ENCODE measurements at regions not wholly inside any gene's neighbourhood (a gene's known extent, or its start where the extent isn't known, plus 50 kb on each side); places are given as distances from the start of the nearest gene placed in this dataset.

- TF ChIP-seq CTCF (IDR thresholded peaks at IDR 0.05; ENCODE audit: extremely low read depth in 1 of 2, insufficient read depth in 1 of 2, low read depth in 1 of 2, low read length in 2 of 2) (no peak), EZH2 (IDR thresholded peaks at IDR 0.05; ENCODE audit: borderline replicate concordance, low read depth, low read length, severe bottlenecking) (no peak), POLR2A (IDR thresholded peaks at IDR 0.05; ENCODE audit: low read depth, low read length) (no peak), MAX (IDR thresholded peaks at IDR 0.05; ENCODE audit: insufficient read depth, insufficient read length) (no peak)
Measured at GRCh38 chr5:25990771-25991170, 1047.6 kb downstream of the CDH9 start.
